Skeletal muscle satellite cell (primary cell): ENCODE measurements at regions not wholly inside any gene's neighbourhood (a gene's known extent, or its start where the extent isn't known, plus 50 kb on each side); places are given as distances from the start of the nearest gene placed in this dataset.

ENCODE experiments used
- H3K27me3 ChIP-seq: 2 replicates; pipeline ENCODE4 v1.7.0; 2013; ENCODE audit warnings: low read length; ENCODE audit not compliant: control insufficient read depth, insufficient read depth
- H3K36me3 ChIP-seq: 2 replicates; pipeline ENCODE4 v1.7.0; 2013; ENCODE audit warnings: mild to moderate bottlenecking, control low read depth, low read length; ENCODE audit not compliant: insufficient read depth
- H3K4me1 ChIP-seq: 2 replicates; pipeline ENCODE4 v1.7.0; 2013; ENCODE audit warnings: low read length; ENCODE audit not compliant: control insufficient read depth, insufficient read depth
- H3K4me2 ChIP-seq: 2 replicates; pipeline ENCODE4 v1.7.0; 2013; ENCODE audit warnings: mild to moderate bottlenecking, low read length
- H3K4me3 ChIP-seq: 2 replicates; pipeline ENCODE4 v1.7.0; 2013; ENCODE audit warnings: low read length
- H3K9ac ChIP-seq: 2 replicates; pipeline ENCODE4 v1.7.0; 2013; ENCODE audit warnings: mild to moderate bottlenecking, low read depth, low read length, moderate library complexity
- H3K9me3 ChIP-seq: replicated peaks from 2 replicates; pipeline ENCODE4 v1.7.0; 2013; ENCODE audit warnings: mild to moderate bottlenecking, control low read depth, low read length

DNA sequence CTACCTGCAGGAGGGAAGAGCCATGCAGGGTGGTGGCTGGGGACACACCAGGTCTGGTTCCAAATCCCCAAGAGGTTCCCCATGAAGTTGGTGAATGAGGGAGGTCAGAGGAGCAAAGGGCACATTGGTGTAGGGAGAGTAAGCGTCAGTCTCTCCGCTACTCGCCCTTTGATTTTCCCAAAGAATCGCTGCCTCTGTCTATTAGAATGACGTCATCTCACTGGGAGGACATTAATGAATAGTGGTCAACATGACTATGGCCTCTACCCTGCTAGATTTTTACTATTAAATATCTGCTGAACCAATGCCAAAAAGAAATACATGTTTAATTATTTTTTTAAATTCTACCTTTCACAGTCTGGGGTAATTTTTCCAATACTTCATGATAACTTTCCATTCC is 109.6 kb upstream of the SNTG2 start:
- H3K9me3 ChIP-seq = peaks cover 6% of the 10 kb centered on the region
- H3K4me2 ChIP-seq = no peak overlapping the region
- no peaks in the 10 kb centered on the region for H3K36me3 ChIP-seq
- H3K4me1 ChIP-seq = no peaks in the 10 kb centered on the region
- H3K27me3 ChIP-seq = no peaks in the 10 kb centered on the region
- H3K9ac ChIP-seq = no peak overlapping the region
- H3K4me3 ChIP-seq = no peak overlapping the region

DNA sequence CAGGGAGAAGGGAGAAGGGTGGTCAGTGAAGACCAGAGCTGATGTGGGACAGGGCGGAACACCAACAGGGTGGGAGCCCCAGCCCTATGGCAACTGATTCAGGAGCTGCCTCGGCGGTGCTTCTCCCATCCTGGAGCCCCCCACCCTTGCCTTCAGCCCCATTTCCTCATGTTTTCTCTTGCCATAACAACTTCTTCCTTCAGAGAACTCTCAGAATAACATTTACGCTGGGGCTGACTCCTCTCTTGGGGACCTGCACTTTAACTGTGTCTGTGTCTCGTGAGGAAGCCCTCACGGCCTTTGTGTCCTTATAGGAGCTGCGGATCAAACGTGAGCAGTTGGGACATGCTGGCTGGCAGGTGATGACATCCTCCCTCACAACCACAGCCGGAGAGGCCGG is 116.4 kb upstream of the SNTG2 start:
- no peaks in the 10 kb centered on the region for H3K27me3 ChIP-seq
- H3K4me3 ChIP-seq = no peak overlapping the region

DNA sequence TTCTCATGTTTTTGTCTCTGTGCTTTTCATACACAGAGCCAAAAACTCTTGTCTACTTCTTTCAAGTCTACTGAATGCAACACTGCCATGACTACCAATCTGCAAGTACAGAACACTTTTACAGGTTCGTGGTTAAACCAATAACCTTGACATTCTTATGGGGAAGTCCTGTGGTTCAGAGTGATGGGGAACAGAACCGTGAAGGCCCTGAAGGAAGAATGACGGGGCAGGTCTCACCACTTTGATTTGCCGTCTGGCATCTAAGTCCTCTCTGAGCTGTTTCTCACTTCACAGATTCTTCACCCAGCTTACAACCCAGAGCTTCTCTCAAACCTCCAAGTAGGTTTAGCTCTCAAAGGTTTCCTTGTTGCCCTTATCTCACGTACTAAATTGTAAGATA is 117.5 kb upstream of the SNTG2 start:
- H3K4me1 ChIP-seq = no peaks in the 10 kb centered on the region
- no peaks in the 10 kb centered on the region for H3K36me3 ChIP-seq
- no peak overlapping the region for H3K9ac ChIP-seq
- no peak overlapping the region for H3K4me3 ChIP-seq
- no peak overlapping the region for H3K4me2 ChIP-seq
- H3K27me3 ChIP-seq = no peaks in the 10 kb centered on the region
- peaks cover 2% of the 10 kb centered on the region for H3K9me3 ChIP-seq

More for the DNA sequence above, 116.4 kb upstream of the SNTG2 start:
- no peak overlapping the region for H3K4me2 ChIP-seq
- no peaks in the 10 kb centered on the region for H3K4me1 ChIP-seq
- no peaks in the 10 kb centered on the region for H3K36me3 ChIP-seq
- H3K9me3 ChIP-seq = peaks cover 2% of the 10 kb centered on the region
- no peak overlapping the region for H3K9ac ChIP-seq

DNA sequence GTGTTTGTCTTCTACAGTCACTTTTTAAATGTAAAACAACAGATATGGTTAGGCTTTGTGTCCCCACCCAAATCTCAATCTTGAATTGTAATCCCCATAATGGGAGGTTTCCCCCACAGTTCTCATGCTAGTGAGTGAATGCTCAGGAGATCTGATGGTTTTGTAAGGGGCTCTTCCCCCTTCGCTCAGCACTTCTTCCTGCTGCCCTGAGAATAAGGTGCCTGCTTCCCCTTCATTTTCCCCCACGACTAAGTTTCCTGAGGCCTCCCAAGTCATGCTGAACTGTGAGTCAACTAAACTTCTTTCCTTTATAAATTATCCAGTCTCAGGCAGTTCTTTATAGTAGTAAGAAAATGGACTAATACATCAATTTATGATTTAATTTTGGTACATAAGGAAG is 118.0 kb upstream of the SNTG2 start:
- no peak overlapping the region for H3K4me2 ChIP-seq
- H3K4me3 ChIP-seq = no peak overlapping the region
- no peak overlapping the region for H3K9ac ChIP-seq
- H3K27me3 ChIP-seq = no peaks in the 10 kb centered on the region
- no peaks in the 10 kb centered on the region for H3K36me3 ChIP-seq
- peaks cover 2% of the 10 kb centered on the region for H3K9me3 ChIP-seq
- no peaks in the 10 kb centered on the region for H3K4me1 ChIP-seq

DNA sequence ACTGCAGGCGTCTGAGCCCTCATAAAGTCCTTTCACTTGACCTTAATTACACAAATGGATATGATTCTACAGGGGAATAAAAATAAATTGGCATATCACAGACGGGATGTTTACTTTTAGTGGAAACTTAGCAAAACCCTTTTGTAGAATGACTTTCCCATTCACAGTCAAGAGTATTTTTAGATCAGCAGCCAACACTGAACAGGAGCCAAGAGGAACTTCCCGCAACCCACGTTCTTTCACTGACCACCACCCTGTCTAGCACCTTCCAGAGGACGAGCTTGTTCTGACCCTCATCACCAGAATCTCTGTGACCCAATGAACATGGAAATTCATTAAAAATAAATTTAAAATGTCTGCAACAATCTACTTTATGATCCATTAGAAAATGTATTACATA is 119.0 kb upstream of the SNTG2 start:
- Histone ChIP-seq H3K9me3 (peaks cover 2% of the 10 kb centered on the region), H3K4me3 (no peak overlapping the region), H3K27me3 (no peaks in the 10 kb centered on the region)

DNA sequence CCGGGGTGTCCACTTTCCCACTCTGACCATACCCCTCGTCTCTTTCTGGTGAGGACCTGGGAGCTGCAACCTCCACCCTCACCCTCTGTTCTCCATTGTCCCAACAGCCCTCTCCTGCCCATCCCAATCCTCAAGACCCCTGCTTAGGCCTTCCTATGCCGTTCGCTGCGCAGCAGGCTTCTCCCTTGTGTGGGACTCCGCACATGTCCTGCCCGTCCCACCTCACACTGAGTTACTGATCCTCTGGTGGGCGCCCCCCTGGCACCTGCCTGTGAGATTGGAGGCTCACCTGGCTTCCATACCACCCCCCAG is 119.5 kb upstream of the SNTG2 start:
- Histone ChIP-seq H3K4me1 (no peaks in the 10 kb centered on the region), H3K27me3 (no peaks in the 10 kb centered on the region), H3K4me2 (no peak overlapping the region), H3K36me3 (no peaks in the 10 kb centered on the region), H3K9me3 (peaks cover 2% of the 10 kb centered on the region), H3K9ac (no peak overlapping the region), H3K4me3 (no peak overlapping the region)

More for the DNA sequence above, 119.0 kb upstream of the SNTG2 start:
- Histone ChIP-seq H3K4me2 (no peak overlapping the region), H3K4me1 (no peaks in the 10 kb centered on the region), H3K36me3 (no peaks in the 10 kb centered on the region), H3K9ac (no peak overlapping the region)

DNA sequence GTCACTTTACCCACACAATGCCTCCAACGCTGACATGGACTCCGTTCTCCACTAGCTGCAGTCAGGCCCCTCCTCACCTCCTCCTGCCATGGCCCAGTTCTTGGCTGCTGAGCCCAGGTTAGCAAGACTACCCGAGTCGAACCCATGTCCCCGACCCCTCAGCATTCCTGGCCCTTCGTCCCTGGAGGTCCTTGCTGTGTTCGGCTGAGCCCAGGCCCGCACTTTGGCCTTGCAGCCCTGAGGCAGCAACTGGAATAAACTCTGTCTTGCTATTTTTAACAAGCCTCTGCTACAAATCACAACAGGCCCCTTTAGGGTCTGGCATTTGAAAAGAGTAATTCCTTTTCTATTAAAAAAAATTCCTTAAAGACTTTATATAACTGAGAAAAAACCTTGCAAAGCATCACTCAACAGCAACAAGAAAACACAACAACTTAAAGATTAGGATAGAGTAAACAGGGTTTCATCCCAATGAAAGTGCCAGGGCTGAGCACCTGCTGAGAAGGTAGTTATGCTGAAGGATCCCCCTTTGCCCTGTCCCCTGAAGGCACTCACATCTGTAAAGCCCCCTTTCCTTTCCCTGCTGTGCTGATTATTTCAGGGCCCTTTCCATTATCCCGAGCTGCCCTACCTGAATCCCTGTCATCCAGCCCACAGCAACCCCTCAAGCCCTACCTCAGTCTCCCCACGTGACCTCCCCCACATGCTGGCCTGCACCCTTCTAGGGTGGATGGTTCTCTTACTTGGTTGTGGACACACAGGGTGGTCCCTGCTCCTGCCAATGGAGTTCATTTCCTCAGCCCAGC is 120.0 kb upstream of the SNTG2 start:
- no peak overlapping the region for H3K4me2 ChIP-seq
- H3K9me3 ChIP-seq = peaks cover 2% of the 10 kb centered on the region
- no peaks in the 10 kb centered on the region for H3K4me1 ChIP-seq
- no peak overlapping the region for H3K4me3 ChIP-seq
- H3K36me3 ChIP-seq = no peaks in the 10 kb centered on the region
- no peak overlapping the region for H3K9ac ChIP-seq
- H3K27me3 ChIP-seq = no peaks in the 10 kb centered on the region

DNA sequence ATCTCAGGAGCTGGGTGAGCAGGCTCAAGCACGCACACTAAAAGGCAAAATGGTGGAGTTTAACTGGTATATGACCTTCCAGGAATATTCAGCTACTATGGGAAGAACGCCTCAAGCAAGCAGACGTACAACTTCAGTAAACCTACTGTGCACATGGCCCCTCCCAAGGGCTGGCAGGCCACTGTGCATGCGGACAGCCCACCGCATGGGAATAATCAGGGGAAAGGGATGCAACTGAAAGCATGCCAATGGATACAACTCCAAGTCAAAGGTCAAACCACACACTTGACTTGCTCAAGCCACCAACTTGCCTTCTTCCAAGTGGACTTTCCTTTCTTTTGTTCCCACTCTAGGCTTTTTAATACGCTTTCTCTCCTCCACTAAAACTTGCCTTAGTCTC is 121.6 kb upstream of the SNTG2 start:
- Histone ChIP-seq H3K9ac (no peak overlapping the region), H3K9me3 (peaks cover 2% of the 10 kb centered on the region), H3K4me3 (no peak overlapping the region), H3K36me3 (no peaks in the 10 kb centered on the region), H3K27me3 (no peaks in the 10 kb centered on the region), H3K4me1 (no peaks in the 10 kb centered on the region), H3K4me2 (no peak overlapping the region)

DNA sequence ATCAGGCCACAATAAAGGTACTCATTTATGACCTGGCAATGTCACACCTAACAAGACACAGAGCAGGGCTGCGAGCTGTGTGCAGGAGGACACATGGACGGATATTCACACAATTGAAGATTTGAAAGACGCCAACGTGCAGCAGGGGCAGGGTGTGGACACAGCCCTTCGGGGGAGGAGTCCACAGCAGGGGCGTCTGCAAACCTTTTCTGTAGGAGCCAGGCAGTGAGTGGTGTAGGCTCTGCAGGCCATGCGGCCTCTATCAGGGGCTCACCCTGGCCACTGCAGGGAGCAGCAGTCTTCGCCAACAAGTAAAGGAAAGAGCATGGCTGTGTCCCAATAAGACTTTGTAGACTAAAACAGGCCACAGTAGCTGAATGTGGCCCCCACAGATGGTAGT is 125.7 kb upstream of the SNTG2 start:
- H3K4me3 ChIP-seq = no peak overlapping the region
- H3K4me1 ChIP-seq = no peaks in the 10 kb centered on the region
- no peaks in the 10 kb centered on the region for H3K36me3 ChIP-seq
- no peaks in the 10 kb centered on the region for H3K27me3 ChIP-seq
- no peak overlapping the region for H3K9ac ChIP-seq
- no peak overlapping the region for H3K4me2 ChIP-seq
- H3K9me3 ChIP-seq = no peaks in the 10 kb centered on the region

DNA sequence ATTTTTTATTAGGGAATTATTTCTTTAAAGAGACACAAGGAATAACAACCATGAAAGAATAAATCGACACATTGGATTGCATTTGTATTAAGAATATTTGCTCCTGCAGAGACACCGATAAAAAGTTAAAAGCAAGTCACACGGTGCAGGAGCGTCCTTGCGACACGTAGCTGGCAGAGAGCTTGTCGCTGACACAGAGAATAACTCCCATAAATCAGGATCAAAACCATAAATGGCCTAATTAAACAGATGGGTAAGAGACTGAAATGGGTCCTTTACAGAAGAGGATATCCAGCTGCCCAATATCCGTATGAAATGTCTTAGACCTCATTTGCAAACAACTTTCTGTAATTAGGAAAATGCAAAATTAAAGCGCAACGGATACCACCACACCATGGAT is 126.1 kb upstream of the SNTG2 start:
- Histone ChIP-seq H3K4me2 (no peak overlapping the region), H3K9me3 (no peaks in the 10 kb centered on the region), H3K27me3 (no peaks in the 10 kb centered on the region), H3K4me3 (no peak overlapping the region), H3K36me3 (no peaks in the 10 kb centered on the region), H3K4me1 (no peaks in the 10 kb centered on the region), H3K9ac (no peak overlapping the region)

DNA sequence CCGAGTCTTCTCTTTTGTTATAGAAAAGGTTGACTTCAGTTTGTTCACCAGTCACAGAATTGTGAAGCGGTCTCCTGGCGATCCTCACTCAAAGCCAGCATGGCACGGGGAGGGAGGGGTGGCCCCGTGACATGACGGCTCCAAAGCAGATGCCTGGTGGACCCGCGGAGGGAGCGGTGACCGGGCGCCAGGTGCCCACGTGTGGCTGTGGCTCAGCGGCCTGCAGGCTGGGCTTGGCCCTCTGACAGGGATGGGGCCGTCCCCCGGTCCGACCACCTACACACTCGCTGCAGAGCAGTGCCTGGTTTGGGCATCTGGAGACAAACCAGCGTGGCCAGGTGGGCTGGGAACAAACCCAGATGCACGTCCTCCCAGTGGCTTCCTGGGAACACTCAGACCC is 129.1 kb upstream of the SNTG2 start:
- Histone ChIP-seq H3K36me3 (no peaks in the 10 kb centered on the region), H3K9me3 (peaks cover 7% of the 10 kb centered on the region), H3K9ac (no peak overlapping the region), H3K4me2 (no peak overlapping the region), H3K27me3 (no peaks in the 10 kb centered on the region), H3K4me3 (no peak overlapping the region), H3K4me1 (no peaks in the 10 kb centered on the region)

DNA sequence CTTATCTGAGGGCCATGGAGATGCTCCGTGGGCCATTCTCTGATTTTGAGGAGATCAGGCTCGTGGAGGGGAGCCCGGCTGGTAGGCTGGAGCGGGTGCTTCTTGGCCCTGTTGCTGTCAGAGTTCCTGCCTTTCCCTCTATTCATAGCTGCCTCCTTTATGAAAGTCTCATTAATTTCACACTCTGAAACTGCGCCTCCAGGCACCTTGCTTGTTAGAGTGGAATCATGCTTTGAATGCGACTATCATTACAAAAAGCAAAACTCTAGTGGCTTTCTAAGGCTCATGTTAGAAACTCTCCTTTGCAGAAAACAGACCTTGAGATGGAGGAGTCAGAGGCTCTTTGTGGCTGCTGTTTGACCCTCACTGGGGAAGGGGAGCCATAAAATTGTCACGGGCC is 131.0 kb upstream of the SNTG2 start:
- no peaks in the 10 kb centered on the region for H3K36me3 ChIP-seq
- H3K9ac ChIP-seq = no peak overlapping the region
- no peak overlapping the region for H3K4me3 ChIP-seq
- peaks cover 7% of the 10 kb centered on the region for H3K9me3 ChIP-seq
- no peaks in the 10 kb centered on the region for H3K27me3 ChIP-seq
- H3K4me2 ChIP-seq = no peak overlapping the region
- H3K4me1 ChIP-seq = no peaks in the 10 kb centered on the region
